ENCODE measurements at regions not wholly inside any gene's neighbourhood (a gene's known extent, or its start where the extent isn't known, plus 50 kb on each side); places are given as distances from the start of the nearest gene placed in this dataset.

- H3K4me2 ChIP-seq (ENCODE audit: insufficient read depth, insufficient read length, low read length): no peak overlapping the region
- no peaks in the 10 kb centered on the region for H4K20me1 ChIP-seq (ENCODE audit: control insufficient read depth, insufficient read depth, insufficient read length)
- no peak overlapping the region for H2AK5ac ChIP-seq (ENCODE audit: insufficient read length, low read length)
- no peaks in the 10 kb centered on the region for H3K27me3 Mint-ChIP-seq (ENCODE audit: low read depth)
- H3K79me2 ChIP-seq (ENCODE audit: insufficient read depth, low read length): no peaks in the 10 kb centered on the region
- no peak overlapping the region for H2BK15ac ChIP-seq (ENCODE audit: low read depth, low read length)
- no peaks in the 10 kb centered on the region for H3K23me2 ChIP-seq (ENCODE audit: insufficient read length, low read depth, low read length, poor library complexity, severe bottlenecking)
- H3K4me1 Mint-ChIP-seq: no peaks in the 10 kb centered on the region
- H2BK120ac ChIP-seq (ENCODE audit: low read depth, low read length, poor library complexity, severe bottlenecking): no peak overlapping the region
- no peak overlapping the region for H2BK5ac ChIP-seq (ENCODE audit: insufficient read length, low read length)
- H3K36me3 Mint-ChIP-seq (ENCODE audit: insufficient read depth in 1 of 3, low read depth in 3 of 3): peaks cover 0 to 4% (median 0%) of the 10 kb centered on the region in 3 experiments; a peak in 2 of 7 replicates
- DNase-seq: no peak
- H3K56ac ChIP-seq (ENCODE audit: insufficient read length, low read depth, low read length): no peak overlapping the region
- TF ChIP-seq CTCF (conservative IDR thresholded peaks at IDR 0.05): no peak
- no peak overlapping the region for H3K27ac ChIP-seq (ENCODE audit: insufficient read length, low read depth, low read length)
- H3T11ph ChIP-seq (ENCODE audit: low read length): no peak overlapping the region
- H3K23ac ChIP-seq (ENCODE audit: insufficient read length, low read depth, low read length): no peak overlapping the region
- H3K4me1 ChIP-seq (ENCODE audit: insufficient read depth, low read length): no peaks in the 10 kb centered on the region
- H4K5ac ChIP-seq (ENCODE audit: insufficient read length, low read depth, low read length): no peak overlapping the region
- no peaks in the 10 kb centered on the region for H3K27me3 ChIP-seq (ENCODE audit: insufficient read depth, low read length)
- H3K4ac ChIP-seq (ENCODE audit: low read depth, low read length): no peak overlapping the region
- peaks cover 0 to 8% of the 10 kb centered on the region in 2 experiments; a peak in 3 of 5 replicates for H3K9me3 Mint-ChIP-seq
- no peak overlapping the region for H3K18ac ChIP-seq (ENCODE audit: insufficient read length, low read depth, low read length)
- no CpG with 5 or more reads among the region's 2 CpGs for WGBS (ENCODE audit: extremely low coverage, insufficient read length, low lambda C conversion rate)
- H3K79me1 ChIP-seq (ENCODE audit: insufficient read depth, low read depth, low read length, poor library complexity, severe bottlenecking): no peaks in the 10 kb centered on the region
- H3K4me3 Mint-ChIP-seq: no peak overlapping the region
- H4K8ac ChIP-seq (replicated peaks; ENCODE audit: insufficient read length, low read depth, low read length): no peak overlapping the region
- no peak overlapping the region for H3K27ac Mint-ChIP-seq
- no peak overlapping the region for H2BK20ac ChIP-seq (ENCODE audit: low read depth, low read length, poor library complexity, severe bottlenecking)
- H4K91ac ChIP-seq (ENCODE audit: insufficient read length, low read depth, low read length): no peak overlapping the region
- H3K14ac ChIP-seq (ENCODE audit: insufficient read depth, low read length): no peak overlapping the region
- no peak overlapping the region for H3K9ac ChIP-seq (ENCODE audit: extremely low read depth, insufficient read length, low read length)
- no peak overlapping the region for H2BK12ac ChIP-seq (ENCODE audit: insufficient read length, low read depth, low read length)
- no peak overlapping the region for H2AFZ ChIP-seq (ENCODE audit: low read length)
- H3K9me3 ChIP-seq (ENCODE audit: control insufficient read depth, low read depth, low read length): no peaks in the 10 kb centered on the region
Measured at GRCh38 chr18:65146482-65147021, 604.3 kb upstream of the CDH7 start.
